ENCODE measurements at regions not wholly inside any gene's neighbourhood (a gene's known extent, or its start where the extent isn't known, plus 50 kb on each side); places are given as distances from the start of the nearest gene placed in this dataset.

DNA sequence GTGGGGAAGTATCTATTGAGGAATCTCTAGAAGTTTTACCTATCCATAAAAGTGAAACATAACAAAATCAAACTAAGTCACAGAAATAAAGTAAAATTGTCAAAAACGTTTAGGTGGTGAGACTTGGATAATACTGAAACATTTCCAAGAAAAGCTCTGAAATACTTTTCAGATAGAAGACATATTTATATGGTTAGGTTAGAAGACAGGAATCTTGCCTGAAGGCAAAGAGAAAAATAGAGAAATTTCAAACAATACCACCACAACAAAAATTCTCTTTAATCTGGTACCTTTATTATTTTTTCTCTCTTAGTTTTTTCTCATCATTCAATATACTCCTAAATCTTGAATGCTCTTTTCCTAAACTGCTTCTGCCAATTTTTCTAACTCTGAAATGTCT, 222.7 kb upstream of the PLSCR5 start:
- TF ChIP-seq, protein P1, sequence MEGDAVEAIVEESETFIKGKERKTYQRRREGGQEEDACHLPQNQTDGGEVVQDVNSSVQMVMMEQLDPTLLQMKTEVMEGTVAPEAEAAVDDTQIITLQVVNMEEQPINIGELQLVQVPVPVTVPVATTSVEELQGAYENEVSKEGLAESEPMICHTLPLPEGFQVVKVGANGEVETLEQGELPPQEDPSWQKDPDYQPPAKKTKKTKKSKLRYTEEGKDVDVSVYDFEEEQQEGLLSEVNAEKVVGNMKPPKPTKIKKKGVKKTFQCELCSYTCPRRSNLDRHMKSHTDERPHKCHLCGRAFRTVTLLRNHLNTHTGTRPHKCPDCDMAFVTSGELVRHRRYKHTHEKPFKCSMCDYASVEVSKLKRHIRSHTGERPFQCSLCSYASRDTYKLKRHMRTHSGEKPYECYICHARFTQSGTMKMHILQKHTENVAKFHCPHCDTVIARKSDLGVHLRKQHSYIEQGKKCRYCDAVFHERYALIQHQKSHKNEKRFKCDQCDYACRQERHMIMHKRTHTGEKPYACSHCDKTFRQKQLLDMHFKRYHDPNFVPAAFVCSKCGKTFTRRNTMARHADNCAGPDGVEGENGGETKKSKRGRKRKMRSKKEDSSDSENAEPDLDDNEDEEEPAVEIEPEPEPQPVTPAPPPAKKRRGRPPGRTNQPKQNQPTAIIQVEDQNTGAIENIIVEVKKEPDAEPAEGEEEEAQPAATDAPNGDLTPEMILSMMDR (IDR thresholded peaks at IDR 0.05): no peak
- TF ChIP-seq POLR2A (IDR thresholded peaks at IDR 0.05): no peak

All from thyroid gland (tissue), 4 donors.